GM21367 (cell line): ENCODE measurements at regions not wholly inside any gene's neighbourhood (a gene's known extent, or its start where the extent isn't known, plus 50 kb on each side); places are given as distances from the start of the nearest gene placed in this dataset.
"Not testable (repeated sequence)": the region's sequence is repeated elsewhere in the genome, so short reads cannot be mapped to it uniquely, and the experiment has no call there.

Experiments used
- ATAC-seq: cut with Tn5 transposase; IDR thresholded peaks from one replicate; pipeline ENCODE4 v1.9.1; 2021; ENCODE audit not compliant: unreplicated experiment

DNA sequence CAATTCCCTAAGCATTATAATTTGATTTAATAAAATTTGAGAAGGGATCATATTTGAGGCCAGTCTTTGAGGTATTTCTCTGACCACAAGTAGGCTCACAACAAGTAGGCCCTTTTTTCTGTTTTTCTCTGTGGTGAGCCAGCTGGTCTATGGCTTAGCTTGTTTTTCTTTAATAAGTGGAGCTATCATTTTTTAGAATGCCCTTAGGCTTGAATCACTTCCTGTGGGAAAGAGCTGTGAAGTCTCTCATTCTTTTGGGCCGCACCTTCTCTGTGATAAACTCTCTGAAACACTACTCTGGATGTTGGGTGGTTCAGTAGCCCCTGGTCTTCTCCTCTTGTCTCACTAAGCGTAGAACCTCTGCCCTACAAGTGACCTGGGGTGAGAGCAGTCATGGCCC is 235.9 kb downstream of the SUCLG1 start:
- ATAC-seq = no peak

DNA sequence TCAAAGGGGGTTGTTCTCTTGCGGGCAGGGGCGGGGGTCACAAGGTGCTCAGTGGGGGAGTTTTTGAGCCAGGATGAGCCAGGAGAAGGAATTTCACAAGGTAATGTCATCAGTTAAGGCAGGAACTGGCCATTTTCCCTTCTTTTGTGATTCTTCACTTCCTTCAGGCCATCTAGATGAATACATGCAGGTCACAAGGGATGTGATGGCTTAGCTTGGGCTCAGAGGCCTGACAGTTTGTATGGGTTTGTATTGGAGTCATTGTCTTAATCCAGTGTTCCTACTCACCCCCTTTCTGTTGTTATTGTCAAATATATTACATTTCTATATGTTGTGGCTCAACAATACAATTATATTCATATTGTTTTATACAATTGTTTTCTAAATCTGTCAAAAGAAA is 238.0 kb downstream of the SUCLG1 start:
- not testable (repeated sequence) for ATAC-seq

DNA sequence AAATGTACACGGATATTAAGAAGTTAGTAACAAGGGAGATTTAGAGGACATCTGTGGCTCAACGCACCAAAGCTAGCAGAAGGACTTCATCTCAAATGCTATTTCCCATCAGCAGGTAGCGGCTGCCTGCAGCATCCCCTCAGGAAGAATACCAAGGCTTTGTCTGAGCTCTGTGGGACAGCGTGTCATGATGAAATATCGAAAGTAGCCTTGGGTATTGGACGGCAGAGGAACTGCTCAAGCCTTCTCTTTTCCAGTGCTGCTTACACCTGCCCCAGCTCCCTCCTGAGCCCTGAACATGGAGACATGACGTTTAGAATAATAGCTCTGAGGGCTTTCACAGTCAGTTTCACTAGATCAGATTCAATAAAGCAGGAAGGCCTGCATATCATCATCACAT is 241.6 kb downstream of the SUCLG1 start:
- no peak for ATAC-seq

DNA sequence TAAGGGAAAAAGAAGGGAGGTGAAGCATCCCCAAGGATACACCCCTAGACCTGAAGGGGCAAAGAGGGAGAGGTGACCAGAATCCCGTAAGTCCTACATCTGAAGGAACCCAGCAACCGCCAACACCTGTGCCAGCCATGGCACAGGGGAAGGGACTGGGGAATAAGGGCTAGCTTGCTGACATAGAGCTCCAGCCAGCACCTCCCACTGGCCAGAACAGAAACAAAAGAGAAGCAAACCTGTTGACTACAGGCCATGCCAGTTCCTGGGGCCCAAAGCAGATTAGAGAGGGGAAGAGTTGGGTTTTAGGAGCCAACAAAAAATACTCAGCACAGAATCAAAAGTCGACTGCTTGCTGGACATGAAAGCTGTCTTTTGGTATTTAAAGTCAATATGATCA is 244.6 kb downstream of the SUCLG1 start:
- ATAC-seq = no peak

DNA sequence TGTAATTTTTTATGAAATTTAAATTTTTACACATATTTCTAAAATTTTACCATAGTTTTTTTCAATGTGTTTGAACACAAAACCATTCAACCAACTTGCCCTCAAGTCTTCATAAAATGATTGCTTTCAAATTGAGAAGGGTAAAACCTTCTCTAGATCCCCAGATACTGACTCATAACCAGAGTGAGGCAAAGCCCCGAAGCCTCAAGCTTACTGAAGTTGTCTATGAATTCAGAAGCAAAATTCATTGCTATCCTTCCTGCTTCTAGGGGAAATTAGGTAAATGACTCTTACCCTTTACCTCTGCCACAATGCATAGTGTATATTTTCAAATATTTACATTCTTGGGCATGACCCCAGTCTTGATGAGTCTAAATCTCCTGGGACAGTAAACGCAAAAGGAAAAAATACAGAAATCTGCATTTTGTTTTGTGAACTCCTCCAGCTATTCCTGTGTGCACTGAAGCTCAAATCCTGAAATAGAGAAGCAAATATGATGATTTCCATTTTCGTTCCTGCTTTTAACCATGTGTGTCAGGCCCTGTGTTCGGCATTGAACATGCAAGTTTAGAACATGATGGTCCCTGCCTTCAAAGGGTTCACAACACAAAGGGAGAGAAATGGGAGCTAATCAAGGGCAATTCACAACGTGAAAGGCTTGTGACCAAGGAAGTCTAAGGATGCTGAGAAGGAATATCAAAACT is 246.3 kb downstream of the SUCLG1 start:
- peak; percentile 97 for ATAC-seq

DNA sequence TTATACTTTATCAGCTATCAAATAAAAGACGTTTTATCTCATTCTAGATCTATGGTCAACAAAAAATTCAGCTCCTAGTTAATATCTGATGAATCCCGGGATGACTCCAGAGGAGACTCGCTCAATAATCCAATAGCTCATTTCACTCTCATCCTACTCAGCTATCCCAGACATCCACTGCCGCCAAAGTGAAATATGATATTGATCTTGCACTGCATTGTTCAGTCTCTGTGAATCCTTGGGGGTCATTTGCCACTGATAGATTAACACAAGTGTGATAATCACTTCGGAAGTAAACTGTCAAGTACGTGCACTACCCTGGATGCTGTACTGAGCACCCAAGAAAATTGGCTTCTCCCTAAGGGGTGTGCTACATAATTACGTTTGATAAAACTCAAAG is 249.1 kb downstream of the SUCLG1 start:
- no peak for ATAC-seq

DNA sequence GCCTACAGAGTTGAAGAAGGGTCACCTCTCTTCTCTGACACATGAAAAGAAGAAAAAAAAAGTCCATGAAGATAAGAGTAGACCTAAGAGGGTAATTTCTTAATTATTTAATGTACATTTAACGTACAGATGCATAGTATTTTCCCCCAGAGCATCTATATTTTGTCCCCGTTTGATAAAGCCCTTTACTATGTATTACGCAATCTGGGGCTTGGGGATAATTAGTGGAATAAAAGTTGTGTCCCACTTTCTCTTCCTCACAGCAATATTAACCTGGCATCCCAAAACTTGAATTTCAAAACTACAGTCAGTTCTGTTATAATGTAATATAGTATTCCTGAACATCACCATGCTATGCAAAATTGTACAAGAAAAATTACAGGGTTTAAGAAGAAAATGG is 254.1 kb downstream of the SUCLG1 start:
- ATAC-seq = no peak

DNA sequence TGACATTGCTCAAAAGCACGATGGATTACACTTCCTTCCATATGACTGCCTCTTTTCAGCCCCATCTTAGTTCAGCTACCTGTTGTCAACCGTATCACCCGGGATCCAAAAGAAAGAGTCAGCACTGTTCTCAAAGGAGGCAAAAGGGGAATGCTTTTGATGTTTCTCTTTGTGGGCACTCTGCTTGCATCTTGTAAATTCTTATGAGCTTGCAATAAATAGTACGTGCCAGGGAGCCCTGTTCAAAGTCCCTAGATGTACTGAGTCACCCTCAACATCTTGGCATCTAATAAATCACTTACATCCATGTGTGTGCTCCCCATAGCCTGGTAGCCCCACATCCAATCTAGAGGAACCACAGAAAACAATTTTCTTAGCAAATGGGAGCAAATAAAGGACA is 256.9 kb downstream of the SUCLG1 start:
- ATAC-seq = no peak

DNA sequence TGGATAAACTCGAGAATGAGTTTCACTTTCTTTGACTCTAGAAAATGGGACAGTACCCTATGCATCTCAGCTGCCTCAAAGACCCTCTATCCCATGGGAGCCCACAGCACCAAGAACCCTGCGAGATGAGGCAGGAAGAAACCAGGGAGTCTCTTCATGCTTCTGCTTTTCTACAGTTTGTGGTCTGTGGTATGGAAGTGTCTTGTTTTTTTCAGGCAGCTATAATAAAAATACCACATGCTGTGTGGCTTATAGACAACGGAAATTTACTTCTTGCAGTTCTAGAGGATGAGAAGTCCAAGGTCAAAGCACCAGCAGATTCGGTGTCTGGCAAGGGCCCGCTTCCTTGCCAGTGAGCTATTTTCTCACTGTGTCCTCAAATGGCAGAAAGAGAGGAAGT is 257.9 kb downstream of the SUCLG1 start:
- ATAC-seq = peak; percentile 67

DNA sequence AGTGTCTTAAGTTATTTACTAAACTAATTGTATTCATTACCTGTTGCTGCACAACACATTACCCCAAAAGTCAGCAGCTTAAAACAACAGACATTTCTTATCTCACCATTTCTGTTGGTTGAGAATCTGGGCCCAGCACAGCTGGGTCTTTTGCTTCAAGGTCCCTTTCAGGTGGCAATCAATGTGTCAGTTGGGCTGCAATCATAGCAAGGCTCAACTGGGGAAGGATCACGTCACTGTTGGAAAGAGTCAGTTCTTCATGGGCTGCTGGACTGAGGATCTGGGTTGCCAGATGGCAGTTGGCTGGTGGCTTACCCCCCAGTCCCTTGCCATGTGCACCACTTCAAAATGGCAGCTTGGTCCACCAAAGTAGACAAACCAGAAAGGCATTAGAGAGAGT is 261.2 kb downstream of the SUCLG1 start:
- ATAC-seq = no peak

DNA sequence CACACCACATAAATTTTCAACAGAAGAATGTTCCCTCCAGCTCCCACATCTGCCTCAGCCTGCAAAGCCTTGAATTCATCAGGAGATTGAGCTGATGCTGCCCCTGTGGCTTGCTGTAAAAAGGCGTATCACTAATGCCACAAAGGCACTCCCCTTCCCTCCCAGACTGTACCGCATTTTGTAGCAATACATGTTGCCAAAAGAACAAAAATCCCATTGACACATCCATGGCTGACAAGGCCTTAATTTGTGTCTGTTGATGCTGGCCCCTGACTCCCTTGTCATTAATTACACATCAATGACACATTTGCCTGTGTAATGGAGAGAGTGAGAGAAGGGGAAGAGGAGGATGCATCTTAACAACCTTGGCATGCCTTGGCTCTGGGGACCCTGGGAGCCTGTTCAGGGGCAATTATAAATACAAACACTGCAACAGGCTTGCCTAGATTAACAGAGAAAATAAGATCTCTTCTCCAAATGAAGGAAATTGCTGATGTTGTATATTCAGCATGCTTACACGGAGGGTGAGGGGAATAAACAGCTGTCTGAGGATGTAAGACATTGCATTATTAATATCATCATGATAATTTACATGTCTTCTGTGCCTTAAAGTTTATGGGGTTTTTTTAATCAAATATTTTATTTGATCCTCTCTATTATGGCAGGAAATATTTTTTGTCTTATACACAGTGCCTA is 264.0 kb downstream of the SUCLG1 start:
- ATAC-seq = no peak

DNA sequence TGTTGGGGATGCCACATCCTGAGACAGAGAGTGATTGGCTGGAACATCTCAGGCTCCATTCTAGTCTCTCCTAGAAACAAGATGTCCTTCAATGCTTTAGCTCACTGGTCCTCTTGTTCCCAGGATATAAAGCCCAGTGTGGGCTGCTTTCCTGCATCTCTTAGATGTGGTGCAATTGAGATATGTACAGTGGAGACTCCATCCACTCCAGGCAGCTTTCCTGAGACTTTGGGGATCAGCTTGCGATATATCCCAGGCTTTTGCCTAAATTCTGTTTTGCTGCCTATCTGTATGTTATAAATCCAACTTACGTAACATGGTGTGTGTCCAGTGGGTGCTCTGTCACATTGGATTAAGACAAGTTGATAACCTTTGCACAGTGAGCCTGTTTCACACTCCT is 264.9 kb downstream of the SUCLG1 start:
- no peak for ATAC-seq

DNA sequence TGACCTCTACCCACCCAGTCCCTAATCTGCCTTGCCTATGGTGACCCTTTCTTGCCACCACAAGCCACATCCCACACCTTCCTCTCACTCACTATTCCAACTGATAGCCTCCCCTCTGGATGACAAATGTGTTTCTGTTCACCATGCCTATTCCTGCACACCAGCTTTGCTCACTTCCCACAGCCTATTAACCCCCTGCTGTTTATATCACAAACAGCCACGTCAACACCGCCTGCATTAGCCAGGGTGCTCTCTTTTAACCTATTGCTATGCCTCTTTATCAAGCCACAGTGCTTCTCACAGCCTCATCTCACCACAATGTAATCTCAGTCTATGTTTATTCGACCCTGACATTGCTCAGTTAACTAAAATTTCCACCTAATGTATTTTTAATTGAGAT is 271.8 kb downstream of the SUCLG1 start:
- ATAC-seq = no peak

DNA sequence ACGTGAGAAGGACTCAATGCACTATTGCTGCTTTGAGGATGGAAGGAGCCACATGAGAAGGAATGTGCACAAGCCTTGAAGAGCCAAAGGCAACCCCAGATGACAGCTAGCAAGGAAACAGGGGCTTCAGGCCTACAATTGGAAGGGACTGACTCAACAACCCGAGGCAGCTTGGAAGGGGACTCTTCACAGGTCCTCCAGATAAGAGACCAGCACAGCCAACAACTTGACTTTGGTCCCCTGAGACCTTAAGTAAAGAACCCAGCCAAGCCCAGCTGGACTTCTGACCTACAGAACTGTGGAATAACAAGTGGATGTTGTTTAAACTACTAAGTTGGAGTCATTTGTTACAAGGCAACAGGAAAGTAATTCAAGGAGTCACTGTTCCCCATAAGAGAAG is 277.2 kb downstream of the SUCLG1 start:
- ATAC-seq = no peak

DNA sequence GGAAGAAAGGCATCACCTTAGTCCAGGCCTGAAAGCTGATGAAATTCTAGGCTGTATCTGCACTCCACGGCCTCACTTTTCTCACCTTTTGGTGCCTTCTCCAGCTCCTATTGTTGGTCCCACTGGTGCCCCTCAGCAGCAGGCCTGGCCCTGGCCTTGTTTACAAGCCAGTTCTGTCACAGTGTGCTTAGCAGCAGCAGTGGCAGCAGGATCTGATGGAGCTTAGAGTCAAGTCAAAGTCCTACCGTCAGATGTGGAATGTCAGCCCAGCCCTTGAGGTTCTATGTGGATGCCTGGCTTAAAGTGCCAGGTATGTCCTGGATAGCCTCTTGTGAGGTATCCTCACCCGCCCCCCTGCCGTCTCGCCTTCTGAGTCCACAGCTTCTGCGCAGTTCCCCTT is 281.3 kb downstream of the SUCLG1 start:
- no peak for ATAC-seq

DNA sequence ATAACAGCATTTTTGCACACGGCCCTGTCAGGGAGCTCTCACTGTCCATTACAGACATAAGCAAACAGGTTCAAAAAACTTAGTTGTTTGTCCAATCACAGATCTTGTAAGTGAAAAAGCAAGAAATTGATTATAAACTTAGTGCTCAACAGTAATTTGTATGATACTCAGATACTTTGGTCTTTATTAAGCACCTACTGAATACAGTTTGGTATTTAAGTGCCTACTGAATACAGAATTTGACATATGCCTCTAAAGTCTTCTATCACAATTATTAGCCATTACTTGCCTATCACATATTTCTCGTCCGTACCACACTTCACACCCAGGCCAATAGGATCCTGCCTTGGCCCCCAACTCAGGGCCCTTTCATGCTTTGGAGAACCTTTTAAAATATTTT is 283.1 kb downstream of the SUCLG1 start:
- no peak for ATAC-seq

DNA sequence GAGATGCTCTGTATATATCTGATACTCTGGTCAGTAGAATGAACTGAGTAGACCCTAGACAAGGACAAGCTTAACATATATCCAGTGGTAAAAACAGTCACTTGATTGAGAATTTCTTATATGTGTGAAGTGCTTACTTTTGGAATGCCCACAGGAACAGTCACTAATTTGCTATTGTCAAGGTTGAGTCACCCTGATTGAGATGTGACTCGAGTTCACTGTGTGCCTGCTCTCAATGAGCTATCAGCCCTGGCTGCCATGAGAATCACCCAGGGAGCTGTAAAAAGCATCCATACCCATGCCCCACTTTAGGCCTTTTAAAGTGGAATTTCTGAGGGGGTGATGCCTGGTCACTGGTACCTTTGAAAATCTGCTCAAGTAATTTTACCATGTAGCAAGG is 283.7 kb downstream of the SUCLG1 start:
- no peak for ATAC-seq

DNA sequence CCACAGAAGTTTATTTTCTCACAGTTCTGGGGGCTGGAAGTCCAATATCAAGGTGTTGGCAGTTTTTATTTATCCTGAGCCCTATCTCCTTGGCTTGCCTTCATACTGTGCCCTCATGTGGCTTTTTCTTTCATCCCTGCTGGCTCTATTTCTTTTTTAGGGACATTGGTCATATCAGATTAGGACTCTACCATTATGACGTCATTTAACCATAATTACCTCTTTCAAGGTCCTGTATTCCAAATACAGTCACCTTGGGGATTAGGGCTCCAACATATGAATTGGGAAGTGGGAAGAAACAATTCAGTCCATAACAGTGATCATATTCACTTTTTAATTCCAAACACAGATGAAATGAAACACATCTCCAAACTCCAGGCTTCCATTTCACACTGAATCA is 286.0 kb downstream of the SUCLG1 start:
- ATAC-seq = no peak

DNA sequence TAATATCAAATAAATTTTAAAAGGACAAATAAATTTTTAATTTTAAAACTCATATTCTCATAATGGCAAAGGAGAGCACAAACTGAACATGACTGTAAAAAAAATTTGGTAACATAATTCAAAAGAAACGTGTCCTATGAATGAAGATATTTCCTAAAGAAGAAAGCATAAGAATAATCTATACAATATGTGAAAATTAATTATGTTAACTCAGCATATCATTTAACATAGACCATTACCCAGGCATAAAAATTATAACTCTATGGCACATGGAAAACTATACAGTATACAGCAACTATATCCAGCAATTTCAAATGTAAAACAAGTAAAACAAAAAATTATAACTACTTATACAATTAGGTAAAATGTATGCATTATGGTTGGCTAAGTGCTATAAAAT is 288.1 kb downstream of the SUCLG1 start:
- ATAC-seq = no peak

DNA sequence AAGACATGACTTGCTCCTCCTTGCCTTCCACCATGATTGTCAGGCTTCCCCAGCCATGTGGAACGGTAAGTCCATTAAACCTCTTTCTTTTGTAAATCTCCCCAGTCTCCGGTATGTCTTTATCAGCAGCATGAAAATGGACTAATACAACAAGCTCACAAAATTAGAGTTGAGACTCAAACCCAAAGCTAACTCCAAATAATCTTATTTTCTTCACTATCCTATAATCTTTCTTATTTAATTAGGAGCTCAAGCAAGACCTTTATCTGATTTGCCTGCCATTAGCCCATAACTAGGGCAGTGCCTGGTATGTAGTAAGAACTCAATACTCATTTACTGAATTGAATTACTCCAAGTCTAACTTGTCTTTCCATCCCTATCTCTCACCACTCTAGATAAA is 289.2 kb downstream of the SUCLG1 start:
- ATAC-seq = no peak

DNA sequence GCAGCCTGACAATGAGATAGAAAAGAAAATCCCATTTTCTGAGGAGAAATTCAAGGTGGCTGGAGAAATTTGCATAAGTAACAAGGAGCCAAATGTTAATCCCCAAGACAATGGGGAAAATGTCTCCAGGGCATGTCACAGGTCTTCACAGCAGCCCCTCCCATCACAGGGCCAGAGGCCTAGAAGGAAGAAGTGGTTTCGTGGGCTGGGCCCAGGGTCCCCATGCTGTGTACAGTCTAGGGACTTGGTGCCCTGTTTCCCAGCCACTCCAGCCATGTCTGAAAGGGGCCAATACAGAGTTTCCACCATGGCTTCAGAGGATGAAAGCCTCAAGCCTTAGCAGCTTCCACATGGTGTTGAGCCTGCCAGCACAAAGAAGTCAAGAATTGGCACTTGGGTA is 290.5 kb downstream of the SUCLG1 start:
- not testable (repeated sequence) for ATAC-seq

DNA sequence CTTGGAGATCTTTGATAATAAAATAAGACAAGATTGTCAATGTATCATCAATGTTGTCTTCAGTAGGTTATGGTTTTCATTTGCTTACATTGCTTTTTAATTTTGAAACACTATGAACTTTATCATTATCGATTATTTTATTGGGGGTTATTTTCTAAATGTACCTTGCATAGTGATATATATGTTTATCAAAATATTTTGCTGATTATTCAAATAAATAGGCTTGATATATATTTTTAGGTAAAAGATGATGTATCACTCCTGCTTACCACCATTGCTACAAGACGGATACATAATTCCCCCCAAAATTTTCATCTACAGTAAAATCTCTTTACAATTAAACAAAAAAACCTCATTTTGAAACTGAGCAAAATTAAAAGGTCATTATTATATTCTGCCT is 293.8 kb downstream of the SUCLG1 start:
- no peak for ATAC-seq

DNA sequence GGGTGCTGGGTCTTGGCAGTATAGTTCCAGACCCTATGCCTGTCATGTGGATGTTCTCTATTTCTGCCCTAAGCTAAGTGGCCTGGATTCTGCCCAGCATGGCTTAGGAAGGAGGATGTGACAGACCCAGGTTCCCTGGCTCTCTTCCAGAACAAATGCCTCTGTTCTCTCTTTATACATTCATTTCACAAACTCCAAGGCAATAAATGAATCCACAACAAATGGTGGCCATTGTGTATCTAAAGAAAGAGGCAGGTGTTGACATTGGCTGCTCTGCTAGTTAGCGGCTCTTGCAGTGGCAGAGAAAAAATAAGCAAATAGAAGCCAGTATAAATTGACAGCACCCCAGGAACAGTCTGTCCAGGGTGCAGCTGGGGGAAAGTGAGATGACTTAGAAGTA is 298.6 kb downstream of the SUCLG1 start:
- no peak for ATAC-seq
